GM18867 (cell line): ENCODE measurements at regions not wholly inside any gene's neighbourhood (a gene's known extent, or its start where the extent isn't known, plus 50 kb on each side); places are given as distances from the start of the nearest gene placed in this dataset.

ENCODE experiments used
- ATAC-seq: cut with Tn5 transposase; IDR thresholded peaks from one replicate; pipeline ENCODE4 v1.9.1; 2021; ENCODE audit warnings: mild to moderate bottlenecking, moderate library complexity; ENCODE audit not compliant: unreplicated experiment

DNA sequence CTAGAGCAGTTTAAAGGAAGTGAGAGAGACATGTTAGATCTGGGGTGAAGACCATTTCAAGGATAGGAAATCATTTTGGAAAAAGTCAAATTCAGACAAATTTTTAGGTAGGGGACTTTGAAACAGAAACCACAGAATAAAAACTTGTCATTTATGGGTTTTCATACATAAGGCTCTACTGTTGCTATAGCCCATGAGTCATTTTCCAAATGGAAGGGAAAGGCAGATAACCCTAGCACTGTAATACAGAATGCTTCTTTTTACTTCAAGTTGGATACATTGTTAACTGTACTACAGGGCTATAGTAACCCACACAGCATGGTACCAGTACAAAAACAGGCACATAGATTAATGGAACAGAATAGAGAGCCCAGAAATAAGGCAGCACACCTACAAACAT lies 455.4 kb downstream of the EBF1 start:
- no peak for ATAC-seq

DNA sequence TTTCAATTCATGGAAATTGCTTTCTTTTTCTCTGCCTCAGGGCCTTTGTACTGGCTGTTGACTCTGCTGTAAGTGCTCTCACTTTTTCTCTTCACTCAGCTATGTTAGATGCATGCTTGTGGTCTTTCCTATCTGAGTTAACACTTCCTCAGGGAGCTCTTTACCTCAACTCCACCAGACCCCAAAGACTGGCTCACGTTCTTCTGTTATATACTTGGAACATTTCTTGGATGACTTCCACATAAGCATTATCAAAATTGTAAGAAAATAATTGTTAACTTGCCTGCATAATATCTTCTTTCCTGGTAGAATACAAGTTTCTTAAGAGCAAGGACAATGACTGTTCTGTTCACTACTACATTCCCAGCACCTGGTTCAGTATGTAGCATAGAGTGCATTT lies 455.9 kb downstream of the EBF1 start:
- ATAC-seq: no peak

DNA sequence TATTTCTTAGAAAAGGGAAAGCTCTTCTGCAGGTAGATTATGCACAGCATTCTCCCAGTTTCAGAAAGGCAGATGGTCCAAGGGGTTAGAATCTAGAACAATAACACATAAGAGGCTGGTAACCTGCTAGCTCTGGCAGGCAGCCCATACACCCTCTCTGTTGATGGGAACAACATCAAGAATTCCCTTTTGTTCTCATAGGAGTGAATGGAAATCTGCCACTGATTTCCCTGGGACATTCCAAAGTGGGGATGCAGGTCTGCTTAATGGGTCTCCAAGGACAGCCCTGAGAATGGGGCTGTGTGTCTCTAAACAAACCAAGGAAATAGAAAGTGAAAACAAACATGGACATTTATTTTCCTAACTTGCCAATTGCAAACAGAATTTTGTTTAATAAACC lies 456.8 kb downstream of the EBF1 start:
- no peak for ATAC-seq

DNA sequence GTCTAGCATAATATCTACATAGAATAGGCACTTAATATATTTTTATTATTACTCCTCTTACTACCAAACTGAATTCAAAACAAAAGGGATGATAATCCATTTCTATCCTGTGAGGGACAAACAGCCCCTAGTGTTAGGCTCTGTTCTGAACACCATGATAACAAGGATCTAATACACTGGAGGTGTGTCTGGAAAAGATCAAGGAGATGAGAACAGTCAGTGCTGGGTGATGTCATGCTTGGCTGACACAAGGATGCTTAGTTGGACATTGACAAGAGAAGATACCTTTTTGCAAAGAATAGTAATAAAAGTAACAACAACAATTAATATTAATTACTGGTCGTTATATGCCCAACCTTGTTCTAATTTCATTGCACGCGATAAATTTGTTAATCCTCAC lies 458.7 kb downstream of the EBF1 start:
- no peak for ATAC-seq

DNA sequence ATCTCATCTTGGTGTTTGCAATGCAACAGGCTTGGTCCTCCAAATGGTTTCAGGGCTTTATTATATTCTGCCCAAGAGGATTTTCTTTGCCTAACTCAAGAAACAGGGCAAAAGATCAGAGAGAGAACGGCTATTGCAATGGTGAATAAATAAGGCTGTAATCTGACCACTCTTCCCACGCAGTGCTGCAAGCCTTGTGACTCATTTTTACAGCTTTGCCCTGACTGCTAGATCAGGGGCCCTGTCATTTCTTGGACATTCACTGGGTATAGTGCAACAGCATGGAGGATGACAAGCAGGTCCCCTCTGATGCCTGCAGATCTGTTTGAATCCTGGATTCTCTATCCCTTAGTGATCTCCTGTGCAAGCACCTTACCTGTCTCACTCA lies 459.1 kb downstream of the EBF1 start:
- ATAC-seq: no peak

DNA sequence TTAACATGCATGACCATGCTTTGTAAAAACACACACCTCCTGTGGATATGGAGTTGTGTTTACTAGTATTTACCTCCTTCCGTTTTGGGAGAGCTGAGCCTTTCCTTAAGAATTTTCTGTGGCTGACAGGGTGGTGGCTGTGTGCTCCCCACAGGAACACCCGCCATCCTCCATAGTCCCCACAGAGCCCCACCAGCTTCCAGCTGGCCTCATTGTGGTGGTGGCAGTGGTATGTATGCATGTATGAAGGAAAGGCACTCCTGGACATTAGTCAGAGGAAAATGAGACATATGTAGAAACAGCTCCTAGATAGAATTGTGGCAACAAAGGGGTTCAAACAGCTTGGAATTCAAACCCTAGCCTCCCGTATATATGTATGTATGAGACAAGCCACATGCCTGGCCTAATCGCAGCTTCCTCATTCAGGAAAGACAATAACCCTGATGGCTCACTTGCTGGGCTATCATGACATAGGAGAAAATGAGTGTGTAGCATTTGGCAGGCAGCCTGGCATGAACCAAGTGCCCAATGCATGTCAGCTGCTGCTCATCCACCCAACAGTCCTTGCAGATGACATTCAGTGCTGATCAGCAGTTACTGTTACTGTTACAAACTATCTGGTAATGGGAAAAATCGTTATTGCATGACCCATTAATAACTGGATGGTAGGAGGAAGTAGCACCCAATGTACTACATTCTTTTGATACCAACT lies 459.7 kb downstream of the EBF1 start:
- ATAC-seq: no peak

DNA sequence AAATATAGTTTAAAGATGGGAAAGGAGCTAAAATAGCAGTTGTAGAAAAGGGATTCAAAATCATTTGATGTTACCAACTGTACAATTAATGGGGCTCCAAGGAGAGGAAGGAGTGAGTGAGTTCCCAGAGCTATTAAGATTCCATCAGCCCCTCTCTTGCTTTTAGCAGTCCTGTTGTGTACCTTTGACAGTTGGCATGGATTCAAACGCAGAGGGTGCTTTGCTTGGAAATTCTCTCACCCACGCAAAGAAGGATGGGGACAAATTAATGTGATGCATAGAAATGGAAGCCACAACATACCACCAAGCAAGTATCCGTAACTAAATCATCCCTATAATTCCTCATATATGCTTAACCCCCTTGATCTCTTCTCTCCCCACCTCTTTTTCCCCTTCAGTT lies 461.3 kb downstream of the EBF1 start:
- no peak for ATAC-seq

DNA sequence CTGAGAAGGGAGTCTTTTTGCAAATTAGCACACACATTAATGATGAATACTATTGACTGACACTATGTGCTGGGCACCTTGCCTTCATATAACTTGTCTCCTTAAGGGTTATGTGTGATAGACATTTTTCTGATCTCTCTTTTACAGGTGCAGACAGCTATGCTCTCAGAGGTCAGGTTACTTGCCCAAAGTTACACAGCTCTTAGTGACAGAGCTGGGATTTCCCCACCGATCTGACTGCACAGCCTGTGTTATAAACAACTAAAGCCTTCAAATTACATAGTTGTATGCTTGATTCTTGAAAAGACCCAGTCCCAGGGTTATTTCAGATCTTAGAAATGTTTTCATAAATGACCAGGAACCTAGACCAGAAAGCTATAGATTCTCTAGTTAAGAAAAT lies 462.7 kb downstream of the EBF1 start:
- ATAC-seq: no peak

DNA sequence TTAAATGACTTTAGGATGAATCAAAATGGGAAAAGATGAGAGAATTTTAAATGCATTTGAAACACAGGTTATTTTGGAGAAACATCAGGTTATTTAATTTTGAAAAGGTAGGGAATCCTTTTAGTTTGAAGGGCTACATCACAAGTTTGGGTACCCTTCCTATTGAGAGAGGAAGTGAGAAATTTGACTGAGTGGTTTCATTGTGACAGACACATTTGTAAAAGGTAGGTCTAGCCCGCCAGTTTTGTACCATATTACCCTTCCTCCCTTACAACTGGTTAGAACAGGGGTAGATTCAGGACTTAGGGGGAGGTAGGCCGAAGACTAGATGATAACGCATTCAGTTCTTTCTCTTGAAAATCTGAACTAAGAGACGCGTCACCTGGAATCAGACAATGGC lies 464.2 kb downstream of the EBF1 start:
- ATAC-seq: peak; percentile 50

DNA sequence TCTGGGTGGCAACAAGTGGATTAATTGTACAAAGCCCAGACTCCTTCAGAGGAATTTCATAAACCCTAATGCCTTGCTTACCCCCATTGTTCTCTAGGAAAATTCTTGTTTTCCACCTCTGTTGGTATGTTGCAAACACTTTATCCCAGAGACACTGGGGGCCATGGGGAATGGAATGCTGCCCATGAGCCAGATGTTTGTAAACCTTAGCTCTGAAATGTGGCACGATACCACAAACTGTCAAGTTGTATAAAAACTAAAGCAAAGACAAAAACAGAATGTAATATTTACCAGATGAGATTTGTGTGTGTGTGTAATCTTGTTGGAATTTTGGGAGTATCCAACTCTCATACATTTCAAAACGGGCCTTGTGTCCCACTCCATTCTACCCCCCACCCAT lies 465.0 kb downstream of the EBF1 start:
- no peak for ATAC-seq

DNA sequence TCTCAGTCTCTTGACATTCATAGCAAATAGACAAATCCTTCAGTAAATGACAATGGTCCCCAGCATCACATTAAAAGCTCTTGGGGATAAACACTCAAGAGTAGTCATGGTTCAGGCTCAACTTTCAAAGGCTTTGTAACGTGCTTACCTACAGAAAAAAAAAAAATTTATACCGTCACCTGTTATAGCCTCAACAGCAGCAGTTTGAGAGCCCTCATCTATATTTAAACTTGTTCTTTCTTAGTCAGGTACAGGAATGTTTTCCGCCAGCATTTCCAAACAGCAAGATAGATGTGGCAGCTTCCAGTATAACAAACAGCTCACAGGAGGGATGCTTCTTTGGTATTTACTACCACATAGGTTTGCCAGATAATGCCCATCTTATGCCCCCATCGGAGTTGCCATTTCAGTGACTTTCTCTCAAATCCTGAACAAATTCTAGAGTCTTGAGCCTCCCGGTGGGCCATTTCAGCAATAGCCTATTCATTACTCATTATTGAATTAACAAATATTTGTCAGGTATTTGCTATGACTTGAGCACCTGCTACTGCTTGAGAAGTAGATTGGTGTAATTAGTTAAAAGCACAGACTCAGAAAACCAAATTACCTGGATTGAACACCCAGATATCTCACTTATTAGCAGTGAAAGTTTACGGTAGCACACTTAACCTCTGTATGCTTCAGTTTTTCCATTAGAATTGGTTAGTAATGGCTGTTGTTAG lies 470.0 kb downstream of the EBF1 start:
- ATAC-seq: no peak

DNA sequence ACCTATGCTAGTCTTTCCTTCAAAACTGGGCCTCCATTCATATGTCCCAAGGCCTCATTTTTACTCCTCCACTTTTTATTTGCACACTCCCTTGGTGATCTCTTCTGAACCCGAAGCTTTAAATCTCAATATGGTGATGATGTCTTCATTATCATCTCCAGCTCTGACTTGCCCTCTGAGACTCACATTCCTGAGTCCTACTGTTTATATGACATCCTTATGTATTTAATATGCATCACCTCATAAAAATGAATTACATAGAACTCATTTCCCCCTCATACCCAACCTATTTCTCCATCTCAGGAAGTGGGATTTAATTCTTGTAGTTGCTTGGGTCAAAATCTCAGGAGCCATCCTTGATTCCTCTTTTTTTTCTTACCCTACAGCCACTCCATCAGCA lies 473.0 kb downstream of the EBF1 start:
- no peak for ATAC-seq

DNA sequence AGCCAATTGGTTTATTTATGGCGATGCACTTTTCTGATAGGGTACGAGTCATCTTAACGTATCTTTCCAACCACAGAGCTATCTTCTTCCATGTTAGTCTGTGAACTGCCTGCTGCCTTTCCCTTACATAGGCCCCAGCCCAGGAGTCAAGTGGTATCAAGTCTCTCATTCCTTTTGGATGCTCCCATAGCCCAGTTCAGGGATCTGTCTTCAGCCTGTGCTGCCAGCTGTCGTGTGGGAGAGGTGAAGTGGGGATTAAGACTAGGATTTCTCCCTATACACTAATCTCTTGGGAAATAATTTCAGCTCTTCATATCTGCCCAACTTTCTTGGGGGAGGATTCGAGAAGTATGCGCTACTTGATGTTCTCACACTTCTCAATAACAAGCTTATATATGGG lies 475.7 kb downstream of the EBF1 start:
- ATAC-seq: no peak

DNA sequence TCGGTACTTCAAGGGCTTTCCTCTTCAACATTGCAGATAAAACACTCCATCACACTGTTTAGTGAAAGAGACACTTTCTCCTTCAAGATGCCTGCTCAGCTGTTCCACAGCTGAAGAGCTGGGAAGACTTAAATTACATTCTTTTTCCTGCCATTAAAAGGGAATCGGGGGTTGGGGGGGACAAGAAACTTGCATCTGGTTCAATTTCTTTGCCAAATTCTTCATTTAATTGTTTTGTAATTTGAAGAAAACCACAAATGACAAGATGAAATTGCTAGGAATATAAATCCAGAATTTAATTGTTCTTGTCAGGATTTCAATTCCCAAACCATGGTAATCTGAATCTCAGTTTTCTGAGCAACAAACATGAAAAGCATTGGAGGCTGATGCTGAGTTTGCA lies 478.3 kb downstream of the EBF1 start:
- ATAC-seq: no peak

DNA sequence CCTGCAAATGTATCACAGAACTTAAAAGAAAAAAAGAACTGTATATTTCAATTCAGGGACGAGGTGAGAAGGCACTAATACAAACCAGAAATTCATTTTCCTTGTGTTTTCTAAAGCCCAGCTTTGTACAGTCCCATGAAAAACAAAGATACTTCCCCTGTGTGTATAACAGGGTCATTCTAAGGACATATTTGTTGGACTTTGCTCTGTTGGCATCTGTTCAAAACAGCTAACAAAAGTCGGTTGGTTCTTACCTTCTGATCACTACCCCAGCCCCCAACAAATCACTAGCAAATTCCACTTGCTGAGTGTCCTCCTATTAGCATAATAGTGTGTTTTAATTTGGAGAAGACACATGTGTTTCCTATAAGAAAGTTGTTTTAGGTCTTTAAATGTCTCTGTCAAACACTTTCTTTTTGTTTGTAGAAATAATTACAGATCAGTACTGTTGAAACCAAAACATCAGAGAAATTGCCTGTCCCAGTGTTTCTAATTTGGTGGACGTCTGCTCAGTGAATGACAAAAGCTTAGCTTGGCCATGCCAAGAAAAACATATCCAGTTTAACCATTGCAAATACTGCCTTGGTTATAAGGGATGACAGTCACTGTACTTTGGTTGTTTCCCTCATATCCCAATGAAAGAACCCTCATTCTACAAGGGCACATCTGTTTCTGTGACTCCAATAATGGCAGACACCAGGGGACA lies 480.5 kb downstream of the EBF1 start:
- no peak for ATAC-seq

DNA sequence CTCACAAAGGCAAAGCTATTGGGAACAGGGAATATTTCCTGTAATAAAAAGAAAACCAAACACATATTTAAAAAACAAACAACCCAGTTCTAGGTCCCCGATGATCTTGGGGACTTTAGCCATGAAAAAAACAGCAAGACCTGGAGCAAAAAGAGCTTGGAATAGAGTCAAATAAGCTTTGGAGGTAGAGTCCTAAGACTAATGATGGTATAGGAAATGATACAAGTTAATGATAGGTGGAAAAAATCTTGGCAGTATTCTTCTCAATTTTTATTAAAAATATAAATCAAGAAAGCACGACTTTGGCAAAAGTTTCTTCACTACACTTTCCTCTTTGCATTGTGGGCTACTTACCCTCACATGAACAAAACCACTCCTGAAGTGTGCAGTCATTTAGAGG lies 481.5 kb downstream of the EBF1 start:
- no peak for ATAC-seq

DNA sequence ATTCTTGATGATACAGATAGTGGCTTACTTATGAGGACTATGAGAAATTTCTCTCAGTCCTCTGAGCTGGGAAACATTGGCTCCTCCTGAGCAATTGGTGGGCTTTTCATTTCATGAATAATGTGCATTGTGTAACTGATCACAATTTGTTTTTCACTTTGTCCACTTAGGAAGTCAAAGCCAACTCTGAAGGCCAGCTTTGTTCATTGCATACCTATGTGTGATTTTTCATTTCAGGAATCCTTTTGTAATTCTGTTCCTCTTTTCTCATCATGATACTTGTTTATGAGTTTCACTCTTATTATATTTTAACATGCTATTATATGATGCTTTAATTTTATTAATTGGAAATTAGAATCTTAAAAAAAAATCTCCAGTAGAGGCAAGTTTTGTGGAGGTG lies 483.0 kb downstream of the EBF1 start:
- no peak for ATAC-seq

DNA sequence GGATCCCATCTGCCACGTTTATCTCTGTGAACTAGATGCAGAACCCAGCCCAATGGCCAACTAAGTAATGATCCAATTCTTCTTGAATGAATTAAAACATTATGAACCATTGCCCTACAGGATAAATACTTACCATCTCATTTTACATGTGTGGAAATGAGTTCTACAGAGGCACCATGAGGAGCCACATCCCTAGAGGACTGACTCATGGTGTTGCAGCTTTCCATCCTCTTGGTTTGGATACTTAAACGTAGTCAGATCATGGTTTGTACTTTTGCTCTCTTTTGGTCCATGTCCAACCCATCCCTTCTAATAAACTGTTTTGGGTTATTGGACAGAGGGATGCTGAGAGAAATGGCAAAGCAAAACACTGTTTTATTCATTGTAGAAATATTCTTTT lies 484.8 kb downstream of the EBF1 start:
- ATAC-seq: no peak

DNA sequence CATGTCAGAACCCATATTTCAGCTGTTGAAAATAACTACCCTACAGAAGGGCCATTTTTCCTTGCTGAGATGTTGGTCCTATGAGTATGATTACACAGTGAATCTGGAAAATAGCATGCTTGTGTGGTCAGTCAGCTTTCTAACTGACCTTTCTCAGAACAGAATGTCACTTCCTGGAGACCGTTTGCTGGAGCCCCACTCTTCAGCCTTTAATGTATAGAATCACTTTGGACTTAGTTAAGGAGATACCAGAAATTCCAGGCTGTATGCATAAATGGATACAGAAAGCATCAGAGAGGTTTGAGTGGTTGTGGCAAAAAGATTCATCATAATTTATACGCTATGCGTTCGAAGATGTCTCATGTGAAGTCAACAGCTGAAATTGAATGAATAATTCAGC lies 488.1 kb downstream of the EBF1 start:
- ATAC-seq: no peak

DNA sequence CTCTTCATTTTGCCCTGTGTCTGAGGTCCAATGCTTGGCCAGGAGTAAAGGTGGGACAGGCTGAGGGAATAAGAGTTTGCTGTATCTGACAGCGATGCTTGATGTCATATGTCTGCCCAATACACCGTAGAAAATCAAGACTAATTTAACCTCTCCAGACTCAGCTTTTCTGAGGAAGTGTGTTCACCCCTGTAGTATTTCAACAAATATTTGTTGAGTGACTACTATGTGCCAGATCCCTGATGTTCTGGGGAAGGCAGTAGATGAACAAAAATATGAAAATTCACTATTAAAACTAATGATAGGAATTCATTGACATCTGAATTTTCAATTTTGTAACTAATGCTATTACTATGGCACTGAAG lies 489.7 kb downstream of the EBF1 start:
- ATAC-seq: no peak

DNA sequence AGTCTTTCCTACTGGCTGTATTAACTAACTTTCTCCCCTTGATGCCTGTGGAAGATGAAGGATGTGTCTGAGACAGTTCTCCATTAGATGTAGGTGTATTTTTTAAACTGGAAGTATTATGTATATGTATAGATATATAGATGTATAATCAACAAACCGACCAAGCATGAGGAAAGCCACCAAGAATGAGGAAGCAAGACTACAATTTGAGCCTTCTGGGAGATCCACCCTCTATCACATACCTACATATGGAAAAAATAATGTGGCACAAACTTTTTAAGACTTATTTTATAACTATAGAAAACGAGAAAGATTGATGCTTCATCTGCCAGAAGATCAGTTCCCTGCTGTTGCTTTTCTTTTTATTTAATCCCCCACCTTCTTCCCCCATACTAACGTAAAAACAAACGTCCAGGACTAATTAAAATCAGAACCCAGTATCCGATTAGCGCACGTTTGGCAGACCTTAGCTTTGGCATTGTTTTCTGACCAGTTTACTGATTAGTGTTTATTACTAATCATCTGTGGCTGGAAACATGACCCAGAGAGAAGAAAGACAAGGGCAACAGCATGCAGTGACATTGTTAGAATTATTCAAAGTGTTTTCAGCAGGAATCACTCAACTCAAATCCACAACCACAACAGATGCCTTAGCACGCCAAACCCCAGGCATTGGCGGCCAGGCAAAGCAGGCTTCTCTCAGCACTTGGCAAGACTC lies 490.2 kb downstream of the EBF1 start:
- ATAC-seq: no peak

DNA sequence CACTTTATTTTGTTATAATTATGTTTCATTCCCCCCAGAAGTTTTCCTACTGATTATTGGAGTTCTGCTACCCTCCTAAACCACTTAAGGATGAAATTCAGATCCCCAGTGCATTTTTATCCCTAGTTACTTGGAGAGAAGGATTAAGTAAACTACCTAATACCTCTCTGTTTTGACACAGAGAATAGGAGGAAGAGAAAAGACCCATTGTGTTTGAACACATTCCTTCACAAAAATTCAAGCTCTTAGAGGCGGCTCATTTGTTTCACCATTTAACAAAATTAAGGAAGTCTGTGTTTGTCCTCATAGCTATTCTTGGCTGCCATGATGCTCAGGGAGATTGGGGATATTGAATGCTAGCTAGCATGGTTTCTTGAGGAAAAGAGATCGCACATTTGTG lies 492.6 kb downstream of the EBF1 start:
- ATAC-seq: no peak
